Esophagus squamous epithelium (tissue), 5 donors: ENCODE measurements at regions not wholly inside any gene's neighbourhood (a gene's known extent, or its start where the extent isn't known, plus 50 kb on each side); places are given as distances from the start of the nearest gene placed in this dataset.
A peak's percentile ranks its signal among the peaks of the same experiment; 100 is the strongest.
"Not testable (repeated sequence)": the region's sequence is repeated elsewhere in the genome, so short reads cannot be mapped to it uniquely, and the experiment has no call there.

ENCODE experiments used
- DNase-seq: peaks from one replicate; lab custom pipeline; 2025; lab: John Stamatoyannopoulos, UW
- H3K27ac ChIP-seq, 4 donors: fragments of 200-600 bp; sonication (generic); one replicate each; pipeline ENCODE4 v1.5.1; 2016 to 2019; ENCODE audit warnings: mild to moderate bottlenecking in 1 of 4
- H3K27me3 ChIP-seq, 4 donors: fragments of 200-600 bp; sonication (generic); 1 replicate in 3 of 4; 2 replicates in 1 of 4; pipeline versions ENCODE4 v1.5.1 to v1.6.0; 2017 to 2021; ENCODE audit warnings: antibody characterized with exemption in 1 of 4
- H3K36me3 ChIP-seq, 3 donors: fragments of 200-600 bp; sonication (generic); one replicate each; pipeline ENCODE4 v1.5.1; 2016 to 2019
- H3K4me1 ChIP-seq, 3 donors: fragments of 200-600 bp; sonication (generic); one replicate each; pipeline ENCODE4 v1.5.1; 2017 to 2019
- H3K4me3 ChIP-seq, 4 donors: fragments of 200-600 bp; sonication (generic); 1 replicate in 3 of 4; 2 replicates in 1 of 4; pipeline ENCODE4 v1.5.1; 2016 to 2019; ENCODE audit warnings: mild to moderate bottlenecking in 2 of 4, moderate library complexity in 1 of 4
- H3K9me3 ChIP-seq, 3 donors: fragments of 200-600 bp; sonication (generic); one replicate each; pipeline ENCODE4 v1.5.1; 2016 to 2019
- CTCF ChIP-seq, 6 experiments: fragments of 450-650 bp in 4 of 6; fragments of 200-600 bp in 2 of 6; sonication (generic) in 2 of 6; IDR thresholded peaks; one replicate each; pipeline ENCODE4 v1.5.1; 2016 to 2019; ENCODE audit warnings: antibody characterized with exemption in 6 of 6, mild to moderate bottlenecking in 4 of 6, moderate library complexity in 4 of 6
- POLR2A ChIP-seq, 4 donors: fragments of 450-650 bp; IDR thresholded peaks; one replicate each; pipeline ENCODE4 v1.6.1; 2017; ENCODE audit warnings: antibody characterized with exemption in 4 of 4, mild to moderate bottlenecking in 4 of 4, moderate library complexity in 3 of 4
- WGBS, 2 donors: methylation state at CpG; one replicate each; pipeline ENCODE4 v1.1.5; 2018; 5-methylcytosine and 5-hydroxymethylcytosine counted together
- intact Hi-C: fragments of 100-400 bp; cut with DNase I; formaldehyde crosslinking; loops from one replicate; pipeline ENCODE4 v1.15.0; 2022
- donor health status: DM: yes; HTN: yes; CAD: no.

- H3K9me3 ChIP-seq, result no peaks in the 10 kb centered on the region
- H3K4me1 ChIP-seq, result peaks cover 0 to 29% (median 0%) of the 10 kb centered on the region in 3 donors
- no peak for DNase-seq
- WGBS, 2 donors, result 32 to 43% methylated on average over 5 of the region's 5 CpGs
- H3K27me3 ChIP-seq, result peaks cover 0 to 8% (median 0%) of the 10 kb centered on the region in 4 donors
- H3K36me3 ChIP-seq, result no peaks in the 10 kb centered on the region
- intact Hi-C loops, result loop anchor here (5.0 kb wide), 1 partner anchor 42 kb away; no protein-coding TSS in a partner anchor
- H3K4me3 ChIP-seq, result no peak overlapping the region
- H3K27ac ChIP-seq, result no peak overlapping the region
- TF ChIP-seq CTCF (IDR thresholded peaks at IDR 0.05) (peak in 3 of 6 experiments; percentile 12 to 48 (median 28)), POLR2A (IDR thresholded peaks at IDR 0.05) (no peak)
Measured at GRCh38 chr5:36459176-36460135, 146.9 kb upstream of the SLC1A3 start.

- intact Hi-C loops, result no loop called here
- no peaks in the 10 kb centered on the region for H3K36me3 ChIP-seq
- H3K4me1 ChIP-seq, result peaks cover 0 to 21% (median 0%) of the 10 kb centered on the region in 3 donors
- H3K4me3 ChIP-seq, result no peak overlapping the region
- H3K9me3 ChIP-seq, result no peaks in the 10 kb centered on the region
- peaks cover 0 to 6% (median 0%) of the 10 kb centered on the region in 4 donors for H3K27me3 ChIP-seq
- H3K27ac ChIP-seq, result no peak overlapping the region
- DNase-seq, result no peak
- TF ChIP-seq POLR2A (IDR thresholded peaks at IDR 0.05), result no peak
- TF ChIP-seq CTCF (IDR thresholded peaks at IDR 0.05), result no peak
- 32 to 60% methylated on average over 3 to 5 of the region's 5 CpGs for WGBS, 2 donors
Measured at GRCh38 chr5:36462295-36463021, 143.9 kb upstream of the SLC1A3 start.

GRCh38 chr5:36475942-36476341, 130.5 kb upstream of the SLC1A3 start:
- DNase-seq, H3K9me3 ChIP-seq, H3K36me3 ChIP-seq, H3K27ac ChIP-seq, H3K4me3 ChIP-seq, H3K27me3 ChIP-seq, intact Hi-C loops: not testable (repeated sequence)
- WGBS, 2 donors, result 94 to 100% methylated on average over 2 of the region's 2 CpGs
- peaks cover 0 to 10% (median 0%) of the 10 kb centered on the region in 3 donors for H3K4me1 ChIP-seq

GRCh38 chr5:36478646-36479317, 127.6 kb upstream of the SLC1A3 start:
- WGBS, 2 donors, result 69 to 74% methylated on average over 6 to 7 of the region's 7 CpGs
- no peak for TF ChIP-seq CTCF (IDR thresholded peaks at IDR 0.05)
- no peak for TF ChIP-seq POLR2A (IDR thresholded peaks at IDR 0.05)
- intact Hi-C loops, result no loop called here
- no peak for DNase-seq
- Histone ChIP-seq H3K27me3 (no peaks in the 10 kb centered on the region), H3K27ac (no peak overlapping the region), H3K4me3 (no peak overlapping the region), H3K4me1 (peaks cover 0 to 10% (median 0%) of the 10 kb centered on the region in 3 donors), H3K36me3 (no peaks in the 10 kb centered on the region), H3K9me3 (no peaks in the 10 kb centered on the region)

- H3K4me1 ChIP-seq, result peaks cover 0 to 10% (median 0%) of the 10 kb centered on the region in 3 donors
- no peak overlapping the region for H3K27ac ChIP-seq
- TF ChIP-seq POLR2A (IDR thresholded peaks at IDR 0.05), result no peak
- no peak for TF ChIP-seq CTCF (IDR thresholded peaks at IDR 0.05)
- no peak overlapping the region for H3K4me3 ChIP-seq
- 35 to 58% methylated on average over 5 of the region's 5 CpGs for WGBS, 2 donors
- DNase-seq, result no peak
- no peaks in the 10 kb centered on the region for H3K27me3 ChIP-seq
- no peaks in the 10 kb centered on the region for H3K9me3 ChIP-seq
- H3K36me3 ChIP-seq, result no peaks in the 10 kb centered on the region
- intact Hi-C loops, result no loop called here
Measured at GRCh38 chr5:36481454-36482120, 124.8 kb upstream of the SLC1A3 start.
